ENCODE measurements at regions not wholly inside any gene's neighbourhood (a gene's known extent, or its start where the extent isn't known, plus 50 kb on each side); places are given as distances from the start of the nearest gene placed in this dataset.

DNA sequence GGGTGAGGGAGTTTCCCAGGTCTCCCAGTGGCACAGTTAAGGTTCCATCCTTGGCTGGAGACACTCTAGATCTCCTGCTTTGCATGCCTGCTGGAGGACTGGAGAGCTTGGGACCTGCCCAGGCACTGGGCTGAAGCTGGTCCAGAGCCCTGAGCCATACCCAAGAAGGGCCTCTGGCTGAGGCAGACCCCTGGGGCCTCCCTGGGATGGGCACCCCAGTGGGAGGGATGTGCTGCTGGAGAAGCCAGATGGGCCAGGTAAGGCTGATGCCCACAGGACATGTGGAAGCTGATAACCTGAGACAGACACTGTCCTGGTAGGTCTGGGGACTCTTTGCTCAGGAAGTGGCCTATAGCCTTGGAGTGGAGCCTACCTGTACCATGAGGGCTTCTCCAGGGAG is 160.7 kb downstream of the TFCP2L1 start:
- ChIA-PET POLR2A (no interaction called here), CTCF (no interaction called here)
- TF ChIP-seq SMAD3 (CRISPR knock-in tag; IDR thresholded peaks at IDR 0.05; ENCODE audit: borderline replicate concordance) (no peak), ZNF281 (CRISPR knock-in tag; IDR thresholded peaks at IDR 0.05) (no peak), TCF7 (CRISPR knock-in tag; IDR thresholded peaks at IDR 0.05; ENCODE audit: low read depth) (no peak), HMGA2 (CRISPR knock-in tag; IDR thresholded peaks at IDR 0.05) (no peak), ATF2 (CRISPR knock-in tag; IDR thresholded peaks at IDR 0.05; ENCODE audit: borderline replicate concordance, low read depth) (no peak), ZNF219 (CRISPR knock-in tag; IDR thresholded peaks at IDR 0.05; ENCODE audit: borderline replicate concordance) (no peak), ZNF416 (CRISPR knock-in tag; IDR thresholded peaks at IDR 0.05) (no peak), IRF1 (CRISPR knock-in tag; IDR thresholded peaks at IDR 0.05) (no peak), MLX (CRISPR knock-in tag; IDR thresholded peaks at IDR 0.05) (no peak), ZNF532 (CRISPR knock-in tag; IDR thresholded peaks at IDR 0.05; ENCODE audit: borderline replicate concordance) (no peak)
- TF ChIP-seq, protein P1, sequence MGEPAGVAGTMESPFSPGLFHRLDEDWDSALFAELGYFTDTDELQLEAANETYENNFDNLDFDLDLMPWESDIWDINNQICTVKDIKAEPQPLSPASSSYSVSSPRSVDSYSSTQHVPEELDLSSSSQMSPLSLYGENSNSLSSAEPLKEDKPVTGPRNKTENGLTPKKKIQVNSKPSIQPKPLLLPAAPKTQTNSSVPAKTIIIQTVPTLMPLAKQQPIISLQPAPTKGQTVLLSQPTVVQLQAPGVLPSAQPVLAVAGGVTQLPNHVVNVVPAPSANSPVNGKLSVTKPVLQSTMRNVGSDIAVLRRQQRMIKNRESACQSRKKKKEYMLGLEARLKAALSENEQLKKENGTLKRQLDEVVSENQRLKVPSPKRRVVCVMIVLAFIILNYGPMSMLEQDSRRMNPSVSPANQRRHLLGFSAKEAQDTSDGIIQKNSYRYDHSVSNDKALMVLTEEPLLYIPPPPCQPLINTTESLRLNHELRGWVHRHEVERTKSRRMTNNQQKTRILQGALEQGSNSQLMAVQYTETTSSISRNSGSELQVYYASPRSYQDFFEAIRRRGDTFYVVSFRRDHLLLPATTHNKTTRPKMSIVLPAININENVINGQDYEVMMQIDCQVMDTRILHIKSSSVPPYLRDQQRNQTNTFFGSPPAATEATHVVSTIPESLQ (CRISPR knock-in tag; IDR thresholded peaks at IDR 0.05) = no peak
- Mint-ChIP-seq H3K27me3 (ENCODE audit: low read depth) (peaks cover 8% of the 10 kb centered on the region), H3K36me3 (no peaks in the 10 kb centered on the region), H3K4me1 (peaks cover 4% of the 10 kb centered on the region; the same call in 1 of the 2 replicates), H3K27ac (no peak overlapping the region), H3K4me3 (no peak overlapping the region), H3K9me3 (no peaks in the 10 kb centered on the region)
- no peak for DNase-seq (ENCODE audit: low spot score)
- no peak for ATAC-seq

DNA sequence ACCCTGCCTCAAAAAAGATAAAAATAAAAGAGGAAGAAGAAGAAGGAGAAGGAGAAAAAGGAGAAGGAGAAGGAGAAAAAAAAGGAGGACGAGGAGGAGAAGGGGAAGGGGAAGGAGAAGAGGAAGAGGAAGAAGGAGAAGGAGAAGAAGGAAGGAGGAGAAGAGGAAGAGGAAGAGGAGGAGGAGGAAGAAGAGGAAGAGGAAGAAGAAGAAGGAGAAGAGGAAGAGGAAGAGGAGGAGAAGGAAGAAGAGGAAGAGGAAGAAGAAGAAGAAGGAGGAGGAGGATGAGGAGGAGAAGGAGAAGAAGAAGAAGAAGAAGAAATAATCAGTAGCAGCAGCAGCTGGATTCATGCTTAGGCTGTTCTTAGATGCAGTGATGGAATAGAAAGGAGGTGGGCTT is 159.7 kb downstream of the TFCP2L1 start:
- H3K9me3 Mint-ChIP-seq = no peaks in the 10 kb centered on the region
- DNase-seq (ENCODE audit: low spot score) (no peak), ATAC-seq (no peak)
- no peak for TF ChIP-seq ZNF423 (CRISPR knock-in tag; IDR thresholded peaks at IDR 0.05)
- no peak for TF ChIP-seq SOX15 (CRISPR knock-in tag; IDR thresholded peaks at IDR 0.05)
- no peak for TF ChIP-seq TEAD4 (CRISPR knock-in tag; IDR thresholded peaks at IDR 0.05)
- TF ChIP-seq SP1 (CRISPR knock-in tag; conservative IDR thresholded peaks at IDR 0.05) = no peak
- ChIA-PET POLR2A (no interaction called here), CTCF (interaction anchor here (0.8 to 1.0 kb wide), 2 partner anchors 45 to 48 kb away, joined by 3 to 5 read pairs; no protein-coding TSS in a partner anchor)
- no peaks in the 10 kb centered on the region for H3K36me3 Mint-ChIP-seq
- H3K27me3 Mint-ChIP-seq (ENCODE audit: low read depth) = peaks cover 8% of the 10 kb centered on the region
- H3K4me1 Mint-ChIP-seq = peaks cover 4% of the 10 kb centered on the region; the same call in 1 of the 2 replicates
- no peak overlapping the region for H3K27ac Mint-ChIP-seq
- no peak overlapping the region for H3K4me3 Mint-ChIP-seq
